ENCODE measurements at regions not wholly inside any gene's neighbourhood (a gene's known extent, or its start where the extent isn't known, plus 50 kb on each side); places are given as distances from the start of the nearest gene placed in this dataset.

DNA sequence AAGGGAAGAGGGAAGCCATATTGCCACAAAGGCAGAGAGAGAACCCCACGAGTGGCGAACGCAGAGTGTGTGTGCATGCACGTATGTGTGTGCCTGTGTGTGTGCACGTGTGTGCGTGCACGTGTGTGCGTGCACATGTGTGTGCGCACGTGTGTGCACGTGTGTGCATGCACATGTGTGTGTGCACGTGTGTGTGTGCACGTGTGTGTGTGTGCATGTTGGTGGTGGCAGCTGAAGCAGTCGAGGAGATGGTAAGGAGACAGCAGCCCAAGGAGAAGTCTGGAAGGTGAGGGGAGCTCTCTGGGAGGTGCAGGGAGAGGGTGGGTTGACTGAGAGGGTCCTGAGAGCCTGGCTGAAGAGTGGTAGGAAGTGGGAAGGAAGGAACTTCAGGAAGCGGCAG is 94.1 kb upstream of the NECTIN1 start (continued):
- TF ChIP-seq, protein P1, sequence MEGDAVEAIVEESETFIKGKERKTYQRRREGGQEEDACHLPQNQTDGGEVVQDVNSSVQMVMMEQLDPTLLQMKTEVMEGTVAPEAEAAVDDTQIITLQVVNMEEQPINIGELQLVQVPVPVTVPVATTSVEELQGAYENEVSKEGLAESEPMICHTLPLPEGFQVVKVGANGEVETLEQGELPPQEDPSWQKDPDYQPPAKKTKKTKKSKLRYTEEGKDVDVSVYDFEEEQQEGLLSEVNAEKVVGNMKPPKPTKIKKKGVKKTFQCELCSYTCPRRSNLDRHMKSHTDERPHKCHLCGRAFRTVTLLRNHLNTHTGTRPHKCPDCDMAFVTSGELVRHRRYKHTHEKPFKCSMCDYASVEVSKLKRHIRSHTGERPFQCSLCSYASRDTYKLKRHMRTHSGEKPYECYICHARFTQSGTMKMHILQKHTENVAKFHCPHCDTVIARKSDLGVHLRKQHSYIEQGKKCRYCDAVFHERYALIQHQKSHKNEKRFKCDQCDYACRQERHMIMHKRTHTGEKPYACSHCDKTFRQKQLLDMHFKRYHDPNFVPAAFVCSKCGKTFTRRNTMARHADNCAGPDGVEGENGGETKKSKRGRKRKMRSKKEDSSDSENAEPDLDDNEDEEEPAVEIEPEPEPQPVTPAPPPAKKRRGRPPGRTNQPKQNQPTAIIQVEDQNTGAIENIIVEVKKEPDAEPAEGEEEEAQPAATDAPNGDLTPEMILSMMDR (conservative IDR thresholded peaks at IDR 0.05; ENCODE audit: low read depth in 2 of 2), result no peak
- TF ChIP-seq, protein P2, sequence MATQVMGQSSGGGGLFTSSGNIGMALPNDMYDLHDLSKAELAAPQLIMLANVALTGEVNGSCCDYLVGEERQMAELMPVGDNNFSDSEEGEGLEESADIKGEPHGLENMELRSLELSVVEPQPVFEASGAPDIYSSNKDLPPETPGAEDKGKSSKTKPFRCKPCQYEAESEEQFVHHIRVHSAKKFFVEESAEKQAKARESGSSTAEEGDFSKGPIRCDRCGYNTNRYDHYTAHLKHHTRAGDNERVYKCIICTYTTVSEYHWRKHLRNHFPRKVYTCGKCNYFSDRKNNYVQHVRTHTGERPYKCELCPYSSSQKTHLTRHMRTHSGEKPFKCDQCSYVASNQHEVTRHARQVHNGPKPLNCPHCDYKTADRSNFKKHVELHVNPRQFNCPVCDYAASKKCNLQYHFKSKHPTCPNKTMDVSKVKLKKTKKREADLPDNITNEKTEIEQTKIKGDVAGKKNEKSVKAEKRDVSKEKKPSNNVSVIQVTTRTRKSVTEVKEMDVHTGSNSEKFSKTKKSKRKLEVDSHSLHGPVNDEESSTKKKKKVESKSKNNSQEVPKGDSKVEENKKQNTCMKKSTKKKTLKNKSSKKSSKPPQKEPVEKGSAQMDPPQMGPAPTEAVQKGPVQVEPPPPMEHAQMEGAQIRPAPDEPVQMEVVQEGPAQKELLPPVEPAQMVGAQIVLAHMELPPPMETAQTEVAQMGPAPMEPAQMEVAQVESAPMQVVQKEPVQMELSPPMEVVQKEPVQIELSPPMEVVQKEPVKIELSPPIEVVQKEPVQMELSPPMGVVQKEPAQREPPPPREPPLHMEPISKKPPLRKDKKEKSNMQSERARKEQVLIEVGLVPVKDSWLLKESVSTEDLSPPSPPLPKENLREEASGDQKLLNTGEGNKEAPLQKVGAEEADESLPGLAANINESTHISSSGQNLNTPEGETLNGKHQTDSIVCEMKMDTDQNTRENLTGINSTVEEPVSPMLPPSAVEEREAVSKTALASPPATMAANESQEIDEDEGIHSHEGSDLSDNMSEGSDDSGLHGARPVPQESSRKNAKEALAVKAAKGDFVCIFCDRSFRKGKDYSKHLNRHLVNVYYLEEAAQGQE (IDR thresholded peaks at IDR 0.05; ENCODE audit: unreplicated experiment), result no peak
- TF ChIP-seq STAT1 (IDR thresholded peaks at IDR 0.05; ENCODE audit: unreplicated experiment) (no peak), NANOG (IDR thresholded peaks at IDR 0.05; ENCODE audit: borderline replicate concordance) (no peak), POLR2AphosphoS5 (IDR thresholded peaks at IDR 0.05; ENCODE audit: low read depth) (no peak), JUNB (IDR thresholded peaks at IDR 0.05; ENCODE audit: unreplicated experiment) (no peak), EZH2phosphoT487 (IDR thresholded peaks at IDR 0.05; ENCODE audit: unreplicated experiment) (no peak)

DNA sequence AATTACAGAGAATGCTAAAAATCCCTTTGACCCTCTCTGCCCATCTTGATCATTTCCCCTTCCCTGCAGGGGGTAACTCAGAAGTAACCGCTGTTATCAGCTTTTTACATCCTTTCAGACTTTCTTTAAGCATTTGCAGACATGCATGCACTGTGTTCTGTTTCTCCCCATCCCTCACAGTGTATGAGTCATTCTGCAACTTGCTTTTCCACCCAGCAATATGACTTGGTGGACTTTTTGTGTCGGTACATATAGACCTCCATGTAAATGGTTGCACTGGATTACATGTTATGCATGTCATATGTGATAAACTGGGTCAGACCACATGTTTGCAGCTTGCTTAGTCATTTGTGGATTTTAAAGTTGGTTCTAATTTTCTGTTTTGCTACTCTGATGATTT is 87.7 kb upstream of the NECTIN1 start:
- ATAC-seq, result no peak
- Histone ChIP-seq H3K27ac (ENCODE audit: low read depth) (no peak overlapping the region), H4K20me1 (replicated peaks; ENCODE audit: insufficient read depth) (no peaks in the 10 kb centered on the region), H3K36me3 (ENCODE audit: insufficient read depth) (no peaks in the 10 kb centered on the region), H3K27me3 (ENCODE audit: insufficient read depth) (no peaks in the 10 kb centered on the region), H3K4me3 (no peak overlapping the region), H3K4me1 (ENCODE audit: insufficient read depth) (peaks cover 32% of the 10 kb centered on the region), H3K79me2 (replicated peaks; ENCODE audit: insufficient read depth) (no peaks in the 10 kb centered on the region), H3K4me2 (peak overlapping the region; percentile 56; the same call in 1 of the 2 replicates), H3K9me2 (ENCODE audit: insufficient read depth) (no peaks in the 10 kb centered on the region), H2AFZ (peak overlapping the region; percentile 52; the same call in 1 of the 2 replicates), H3F3A (replicated peaks; ENCODE audit: low read depth) (no peaks in the 10 kb centered on the region)
- peak; percentile 37 for DNase-seq (ENCODE audit: low spot score)
- Mint-ChIP-seq H3K36me3 (ENCODE audit: low read depth) (no peaks in the 10 kb centered on the region), H3K27ac (no peak overlapping the region), H3K4me3 (no peak overlapping the region), H3K9me3 (peaks cover 9% of the 10 kb centered on the region), H3K4me1 (peaks cover 34% of the 10 kb centered on the region), H3K27me3 (ENCODE audit: insufficient read depth, low read depth, poor library complexity) (peaks cover 9% of the 10 kb centered on the region)
- TF ChIP-seq NANOG (IDR thresholded peaks at IDR 0.05; ENCODE audit: borderline replicate concordance) (0 out of 2 replicates have a peak, but pooled peaks have one; percentile 36), POLR2AphosphoS5 (IDR thresholded peaks at IDR 0.05; ENCODE audit: low read depth) (no peak)
- TF ChIP-seq, protein P3, sequence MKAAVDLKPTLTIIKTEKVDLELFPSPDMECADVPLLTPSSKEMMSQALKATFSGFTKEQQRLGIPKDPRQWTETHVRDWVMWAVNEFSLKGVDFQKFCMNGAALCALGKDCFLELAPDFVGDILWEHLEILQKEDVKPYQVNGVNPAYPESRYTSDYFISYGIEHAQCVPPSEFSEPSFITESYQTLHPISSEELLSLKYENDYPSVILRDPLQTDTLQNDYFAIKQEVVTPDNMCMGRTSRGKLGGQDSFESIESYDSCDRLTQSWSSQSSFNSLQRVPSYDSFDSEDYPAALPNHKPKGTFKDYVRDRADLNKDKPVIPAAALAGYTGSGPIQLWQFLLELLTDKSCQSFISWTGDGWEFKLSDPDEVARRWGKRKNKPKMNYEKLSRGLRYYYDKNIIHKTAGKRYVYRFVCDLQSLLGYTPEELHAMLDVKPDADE (IDR thresholded peaks at IDR 0.05), result peak; percentile 17; the same call in 1 of the 2 replicates
